Thoracic aorta (tissue), 2 donors: ENCODE measurements at regions not wholly inside any gene's neighbourhood (a gene's known extent, or its start where the extent isn't known, plus 50 kb on each side); places are given as distances from the start of the nearest gene placed in this dataset.

Experiments used
- ATAC-seq: fragments of 150-250 bp; one replicate; pipeline ENCODE4 v1.8.0; 2017; ENCODE audit warnings: low read depth; ENCODE audit not compliant: insufficient number of reproducible peaks, low FRiP score
- DNase-seq: peaks from one replicate; pipeline ENCODE4 v3.0.0-alpha.2; 2020; ENCODE audit warnings: low spot score
- H3K27ac ChIP-seq, 2 donors: fragments of 200-600 bp; sonication (generic); 1 replicate in 1 of 2; 2 replicates in 1 of 2; pipeline ENCODE4 v1.5.1; 2016; ENCODE audit warnings: mild to moderate bottlenecking in 2 of 2, moderate library complexity in 2 of 2
- H3K27me3 ChIP-seq: fragments of 200-600 bp; sonication (generic); replicated peaks from 2 replicates; pipeline ENCODE4 v1.6.0; 2016; ENCODE audit warnings: mild to moderate bottlenecking; ENCODE audit not compliant: insufficient read depth
- H3K36me3 ChIP-seq: fragments of 200-600 bp; sonication (generic); one replicate; pipeline ENCODE4 v1.5.1; 2016
- H3K4me1 ChIP-seq, 2 donors: fragments of 200-600 bp; sonication (generic); 1 replicate in 1 of 2; 2 replicates in 1 of 2; pipeline versions ENCODE4 v1.5.1 to v1.6.0; 2016; ENCODE audit warnings: low read depth in 2 of 2, mild to moderate bottlenecking in 1 of 2; ENCODE audit not compliant: control insufficient read depth in 1 of 2
- H3K4me3 ChIP-seq: fragments of 200-600 bp; sonication (generic); 2 replicates; pipeline ENCODE4 v1.5.1; 2016; ENCODE audit warnings: mild to moderate bottlenecking
- H3K9me3 ChIP-seq: fragments of 200-600 bp; sonication (generic); 2 replicates; pipeline ENCODE4 v1.5.1; 2016
- TF ChIP-seq, protein P1 (sequence below): fragments of 200-600 bp; sonication (generic); IDR thresholded peaks from one replicate; pipeline ENCODE4 v1.5.1; 2019; ENCODE audit warnings: antibody characterized with exemption

DNA sequence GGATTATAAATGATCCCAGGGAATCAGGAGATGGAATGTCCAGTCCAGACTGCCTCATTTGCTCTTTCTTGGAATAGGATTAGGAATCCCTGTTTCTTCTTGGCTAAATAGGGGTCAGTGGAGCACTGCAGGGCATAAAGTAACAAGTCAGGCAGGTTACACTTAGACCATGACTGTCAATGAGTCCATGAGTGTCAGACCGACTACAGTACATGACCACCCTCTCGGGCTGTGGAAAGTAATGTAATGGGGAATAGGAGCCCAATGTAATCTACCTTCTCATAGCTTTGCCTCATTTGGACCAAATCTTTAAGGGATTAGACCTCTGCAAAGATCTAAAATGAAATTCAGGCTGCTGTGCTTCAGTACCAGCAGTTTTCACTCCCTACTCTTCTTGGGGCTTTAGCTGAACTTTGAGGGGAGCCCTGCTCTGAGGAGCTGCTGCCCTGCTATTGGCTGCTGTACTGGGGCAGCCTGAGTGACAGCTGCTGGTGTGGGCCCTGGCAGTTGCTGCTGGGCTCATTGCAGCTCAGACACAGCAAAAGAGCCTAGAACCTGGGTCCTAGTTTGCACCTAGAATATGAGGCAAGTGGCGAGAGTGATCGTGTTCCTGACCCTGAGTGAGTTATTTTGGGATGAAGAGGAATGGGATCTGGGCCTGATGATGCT lies 62.2 kb upstream of the OR4E1 start:
- Histone ChIP-seq H3K9me3 (no peaks in the 10 kb centered on the region), H3K36me3 (no peaks in the 10 kb centered on the region), H3K27me3 (no peaks in the 10 kb centered on the region), H3K4me3 (no peak overlapping the region), H3K27ac (no peak overlapping the region), H3K4me1 (no peaks in the 10 kb centered on the region)
- DNase-seq (no peak), ATAC-seq (no peak)
- TF ChIP-seq, protein P1, sequence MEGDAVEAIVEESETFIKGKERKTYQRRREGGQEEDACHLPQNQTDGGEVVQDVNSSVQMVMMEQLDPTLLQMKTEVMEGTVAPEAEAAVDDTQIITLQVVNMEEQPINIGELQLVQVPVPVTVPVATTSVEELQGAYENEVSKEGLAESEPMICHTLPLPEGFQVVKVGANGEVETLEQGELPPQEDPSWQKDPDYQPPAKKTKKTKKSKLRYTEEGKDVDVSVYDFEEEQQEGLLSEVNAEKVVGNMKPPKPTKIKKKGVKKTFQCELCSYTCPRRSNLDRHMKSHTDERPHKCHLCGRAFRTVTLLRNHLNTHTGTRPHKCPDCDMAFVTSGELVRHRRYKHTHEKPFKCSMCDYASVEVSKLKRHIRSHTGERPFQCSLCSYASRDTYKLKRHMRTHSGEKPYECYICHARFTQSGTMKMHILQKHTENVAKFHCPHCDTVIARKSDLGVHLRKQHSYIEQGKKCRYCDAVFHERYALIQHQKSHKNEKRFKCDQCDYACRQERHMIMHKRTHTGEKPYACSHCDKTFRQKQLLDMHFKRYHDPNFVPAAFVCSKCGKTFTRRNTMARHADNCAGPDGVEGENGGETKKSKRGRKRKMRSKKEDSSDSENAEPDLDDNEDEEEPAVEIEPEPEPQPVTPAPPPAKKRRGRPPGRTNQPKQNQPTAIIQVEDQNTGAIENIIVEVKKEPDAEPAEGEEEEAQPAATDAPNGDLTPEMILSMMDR, result no peak

DNA sequence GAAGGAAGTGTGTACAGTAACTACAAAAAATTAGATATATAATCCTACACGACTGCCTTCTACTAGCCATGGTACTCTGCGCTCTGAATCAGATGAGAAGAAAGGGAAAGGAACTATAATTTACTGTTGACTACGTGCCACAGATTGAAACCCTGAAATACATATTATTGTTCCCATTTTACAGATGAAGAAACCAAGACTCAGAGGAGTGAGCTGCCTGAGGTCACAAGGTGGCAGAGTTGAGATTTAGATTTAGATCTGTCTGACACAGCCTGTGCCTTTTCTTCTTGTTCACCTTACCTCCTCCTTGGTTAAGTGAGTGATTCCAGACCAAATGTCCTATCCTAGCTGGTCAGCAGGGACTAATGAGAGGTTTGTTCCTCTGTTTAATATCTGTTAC lies 61.6 kb upstream of the OR4E1 start:
- no peaks in the 10 kb centered on the region for H3K27me3 ChIP-seq
- H3K4me1 ChIP-seq, result no peaks in the 10 kb centered on the region
- no peaks in the 10 kb centered on the region for H3K36me3 ChIP-seq
- ATAC-seq, result no peak
- DNase-seq, result no peak
- TF ChIP-seq, protein P1, result no peak
- no peaks in the 10 kb centered on the region for H3K9me3 ChIP-seq
- no peak overlapping the region for H3K4me3 ChIP-seq
- no peak overlapping the region for H3K27ac ChIP-seq

DNA sequence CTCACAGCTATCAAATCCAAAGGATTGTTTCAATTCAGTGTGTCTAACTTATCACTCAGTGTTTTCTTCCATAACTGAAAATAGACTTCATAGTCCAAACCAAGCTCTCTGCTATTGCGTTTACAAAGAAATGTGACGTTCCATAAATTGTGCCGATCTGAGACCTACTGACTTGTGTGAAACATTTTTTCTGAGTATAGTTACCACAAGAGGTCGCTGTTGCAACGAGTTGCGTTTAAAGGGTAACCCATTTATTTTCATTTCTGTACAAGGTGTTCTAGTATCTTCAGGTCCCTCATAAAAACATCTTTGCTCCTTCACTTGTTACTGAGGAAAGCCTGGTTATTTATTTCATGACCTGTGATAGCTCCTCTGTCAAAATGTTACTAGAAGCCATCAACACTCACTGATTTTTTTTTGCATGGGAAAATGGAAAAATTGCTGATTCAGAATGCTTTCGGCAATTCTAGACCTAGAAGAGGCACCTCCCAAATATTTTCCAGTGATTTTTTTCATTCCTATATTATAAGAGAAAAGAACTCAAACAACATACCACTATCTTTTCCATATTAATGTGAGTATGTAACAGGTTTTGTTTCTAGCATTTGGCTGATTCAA lies 60.9 kb upstream of the OR4E1 start:
- Histone ChIP-seq H3K4me1 (no peaks in the 10 kb centered on the region), H3K9me3 (no peaks in the 10 kb centered on the region), H3K36me3 (no peaks in the 10 kb centered on the region), H3K4me3 (no peak overlapping the region), H3K27me3 (no peaks in the 10 kb centered on the region), H3K27ac (no peak overlapping the region)
- ATAC-seq (no peak), DNase-seq (no peak)
- TF ChIP-seq, protein P1, result no peak

DNA sequence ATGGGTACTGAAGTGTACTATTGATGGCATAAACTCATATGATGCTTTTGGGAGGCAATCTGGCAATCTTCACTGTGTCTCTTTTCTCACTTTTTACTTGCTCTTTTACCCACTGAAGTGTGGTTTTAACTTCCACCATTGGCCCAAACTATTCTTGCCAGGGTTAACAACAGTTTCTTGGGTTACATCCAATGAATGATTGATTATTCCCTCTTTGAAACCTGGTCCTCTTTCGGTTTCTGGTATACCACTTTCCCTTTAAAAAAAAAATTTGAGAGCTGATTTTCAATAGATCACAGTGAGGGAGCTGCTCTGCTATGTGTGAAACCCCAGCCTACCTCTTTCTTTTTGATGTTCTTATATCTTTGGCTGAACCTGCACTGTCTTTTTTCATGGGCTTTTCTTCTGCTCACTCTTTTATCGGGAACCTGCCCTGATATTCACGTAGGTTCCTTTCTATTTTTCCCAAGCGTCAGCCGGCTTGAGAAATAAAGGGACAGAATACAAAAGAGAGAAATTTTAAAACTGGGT lies 56.1 kb upstream of the OR4E1 start:
- H3K27ac ChIP-seq, result no peak overlapping the region
- H3K9me3 ChIP-seq, result no peaks in the 10 kb centered on the region
- ATAC-seq, result no peak
- no peak overlapping the region for H3K4me3 ChIP-seq
- no peaks in the 10 kb centered on the region for H3K27me3 ChIP-seq
- DNase-seq, result no peak
- no peaks in the 10 kb centered on the region for H3K36me3 ChIP-seq
- TF ChIP-seq, protein P1, result no peak
- no peaks in the 10 kb centered on the region for H3K4me1 ChIP-seq

DNA sequence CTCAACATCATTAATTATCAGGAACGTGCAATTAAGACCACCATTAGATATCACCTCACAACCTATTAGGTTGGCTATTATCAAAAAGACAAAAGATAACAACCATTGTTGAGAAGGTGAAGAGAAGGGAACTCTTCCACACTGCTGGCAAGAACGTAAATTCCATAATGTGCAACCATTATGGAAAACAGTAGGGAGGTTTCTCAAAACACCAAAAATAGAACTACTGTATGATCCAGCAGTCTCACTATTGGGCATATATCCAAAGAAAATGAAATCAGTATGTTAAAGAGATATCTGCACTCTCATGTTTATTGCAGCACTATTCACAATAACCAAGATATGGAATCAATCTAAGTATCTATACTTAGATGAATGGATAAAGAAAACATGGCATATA lies 51.6 kb upstream of the OR4E1 start:
- no peaks in the 10 kb centered on the region for H3K4me1 ChIP-seq
- H3K9me3 ChIP-seq, result no peaks in the 10 kb centered on the region
- H3K27ac ChIP-seq, result no peak overlapping the region
- no peak overlapping the region for H3K4me3 ChIP-seq
- ATAC-seq (no peak), DNase-seq (no peak)
- TF ChIP-seq, protein P1, result no peak
- H3K27me3 ChIP-seq, result no peaks in the 10 kb centered on the region
- H3K36me3 ChIP-seq, result no peaks in the 10 kb centered on the region
